ENCODE measurements at regions not wholly inside any gene's neighbourhood (a gene's known extent, or its start where the extent isn't known, plus 50 kb on each side); places are given as distances from the start of the nearest gene placed in this dataset.

DNA sequence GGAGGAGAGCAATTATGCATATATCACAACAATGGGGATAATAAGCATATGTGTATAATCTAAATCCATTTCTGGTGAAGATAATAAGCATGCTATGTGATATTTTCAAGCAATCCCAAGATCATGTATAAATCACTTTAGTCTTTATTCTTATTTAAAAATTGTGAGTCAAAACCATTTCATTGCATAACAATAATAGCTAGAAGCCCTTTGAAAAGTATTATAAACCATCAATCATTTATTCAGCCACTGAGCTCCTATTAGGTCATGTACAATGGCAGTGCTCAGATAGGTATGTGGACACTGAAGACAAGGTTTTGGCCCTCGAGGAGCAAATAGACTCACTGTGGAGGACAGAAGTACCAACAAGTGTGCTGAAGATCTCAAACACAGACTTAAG, 113.1 kb downstream of the CDCA7 start:
- no peak overlapping the region for H3K27ac ChIP-seq (ENCODE audit: insufficient read depth, low read length, poor library complexity, severe bottlenecking)
- H3K36me3 ChIP-seq (ENCODE audit: control insufficient read depth, insufficient read depth, low read length) = no peaks in the 10 kb centered on the region
- H3K27me3 ChIP-seq (replicated peaks; ENCODE audit: control insufficient read depth, insufficient read depth, low read length, poor library complexity, severe bottlenecking) = no peaks in the 10 kb centered on the region
- no peak for DNase-seq
- no peaks in the 10 kb centered on the region for H3K9me3 ChIP-seq (ENCODE audit: control insufficient read depth, low read length)
- no peak overlapping the region for H3K4me3 ChIP-seq (ENCODE audit: insufficient read depth, low read depth, low read length, poor library complexity, severe bottlenecking)
- no peaks in the 10 kb centered on the region for H3K4me1 ChIP-seq (ENCODE audit: control insufficient read depth, insufficient read depth, low read length, poor library complexity, severe bottlenecking)

DNA sequence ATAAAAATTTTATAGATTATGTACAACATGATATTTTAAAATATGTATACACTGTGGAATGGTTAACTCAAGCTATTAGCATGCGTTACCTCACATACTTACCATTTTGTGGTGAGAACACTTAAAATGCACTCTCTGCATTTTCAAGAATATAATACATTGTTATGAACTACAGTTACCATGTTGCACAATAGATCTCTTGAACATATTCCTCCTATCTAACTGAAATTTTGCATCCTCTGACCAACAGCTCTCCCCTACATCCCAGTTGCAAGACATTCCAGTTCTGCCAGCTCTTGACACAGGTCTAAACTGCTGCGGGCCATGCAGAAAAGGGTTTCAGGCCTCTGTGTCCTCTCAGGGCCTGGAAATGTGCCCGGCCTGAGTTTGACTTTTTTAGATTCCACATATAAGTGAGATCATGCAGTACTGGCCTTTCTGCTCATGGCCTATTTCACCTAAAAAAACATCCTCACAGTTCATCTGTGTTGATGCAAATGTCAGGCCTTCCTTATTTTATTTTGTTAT, 113.7 kb downstream of the CDCA7 start:
- H3K4me1 ChIP-seq (ENCODE audit: control insufficient read depth, insufficient read depth, low read length, poor library complexity, severe bottlenecking) = no peaks in the 10 kb centered on the region
- DNase-seq = no peak
- H3K27ac ChIP-seq (ENCODE audit: insufficient read depth, low read length, poor library complexity, severe bottlenecking) = no peak overlapping the region
- no peaks in the 10 kb centered on the region for H3K9me3 ChIP-seq (ENCODE audit: control insufficient read depth, low read length)
- no peaks in the 10 kb centered on the region for H3K36me3 ChIP-seq (ENCODE audit: control insufficient read depth, insufficient read depth, low read length)
- H3K4me3 ChIP-seq (ENCODE audit: insufficient read depth, low read depth, low read length, poor library complexity, severe bottlenecking) = no peak overlapping the region
- no peaks in the 10 kb centered on the region for H3K27me3 ChIP-seq (replicated peaks; ENCODE audit: control insufficient read depth, insufficient read depth, low read length, poor library complexity, severe bottlenecking)

DNA sequence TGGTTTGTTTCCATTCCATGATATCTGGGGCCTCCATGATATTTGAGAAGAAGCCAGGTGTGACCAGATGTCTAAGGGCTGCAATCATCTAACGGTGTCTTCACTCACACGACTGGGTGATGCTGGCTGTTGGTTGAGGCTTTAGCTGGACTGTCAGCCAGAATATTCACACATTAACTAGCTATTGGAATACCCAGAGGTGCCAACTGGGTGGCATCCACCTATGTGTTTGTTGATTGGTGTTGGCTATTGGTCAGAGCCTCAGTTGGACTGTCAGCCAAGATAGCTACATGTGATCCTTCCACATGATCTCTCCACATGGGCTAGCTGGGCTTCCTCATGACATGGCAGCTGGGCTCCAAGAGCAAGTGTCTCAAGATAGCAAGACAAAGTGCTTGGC, 117.4 kb downstream of the CDCA7 start:
- no peaks in the 10 kb centered on the region for H3K9me3 ChIP-seq (ENCODE audit: control insufficient read depth, low read length)
- no peaks in the 10 kb centered on the region for H3K4me1 ChIP-seq (ENCODE audit: control insufficient read depth, insufficient read depth, low read length, poor library complexity, severe bottlenecking)
- no peak overlapping the region for H3K4me3 ChIP-seq (ENCODE audit: insufficient read depth, low read depth, low read length, poor library complexity, severe bottlenecking)
- H3K27ac ChIP-seq (ENCODE audit: insufficient read depth, low read length, poor library complexity, severe bottlenecking) = no peak overlapping the region
- no peak for DNase-seq
- no peaks in the 10 kb centered on the region for H3K36me3 ChIP-seq (ENCODE audit: control insufficient read depth, insufficient read depth, low read length)
- no peaks in the 10 kb centered on the region for H3K27me3 ChIP-seq (replicated peaks; ENCODE audit: control insufficient read depth, insufficient read depth, low read length, poor library complexity, severe bottlenecking)

DNA sequence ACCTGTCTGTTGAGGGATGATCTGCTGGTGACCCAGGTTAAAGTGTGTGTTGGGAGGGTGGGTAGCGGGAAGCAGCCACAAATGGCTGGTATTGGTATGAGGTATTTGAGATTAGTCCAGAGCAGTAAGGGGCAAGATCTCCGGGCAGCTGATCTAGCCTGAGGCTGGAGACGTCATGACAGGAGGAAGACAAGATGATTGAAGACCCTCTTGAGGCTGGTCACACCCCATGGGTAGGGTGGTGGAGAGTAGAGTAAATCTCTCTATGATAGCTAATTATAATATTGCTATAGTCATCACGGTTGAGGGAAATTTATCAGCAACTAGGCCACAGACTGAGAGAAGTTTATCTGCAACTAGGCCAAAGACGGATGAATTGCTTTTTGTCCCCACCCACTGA, 128.5 kb downstream of the CDCA7 start:
- no peaks in the 10 kb centered on the region for H3K36me3 ChIP-seq (ENCODE audit: control insufficient read depth, insufficient read depth, low read length)
- no peaks in the 10 kb centered on the region for H3K27me3 ChIP-seq (replicated peaks; ENCODE audit: control insufficient read depth, insufficient read depth, low read length, poor library complexity, severe bottlenecking)
- no peak overlapping the region for H3K27ac ChIP-seq (ENCODE audit: insufficient read depth, low read length, poor library complexity, severe bottlenecking)
- H3K9me3 ChIP-seq (ENCODE audit: control insufficient read depth, low read length) = no peaks in the 10 kb centered on the region
- no peaks in the 10 kb centered on the region for H3K4me1 ChIP-seq (ENCODE audit: control insufficient read depth, insufficient read depth, low read length, poor library complexity, severe bottlenecking)
- no peak for DNase-seq
- no peak overlapping the region for H3K4me3 ChIP-seq (ENCODE audit: insufficient read depth, low read depth, low read length, poor library complexity, severe bottlenecking)

DNA sequence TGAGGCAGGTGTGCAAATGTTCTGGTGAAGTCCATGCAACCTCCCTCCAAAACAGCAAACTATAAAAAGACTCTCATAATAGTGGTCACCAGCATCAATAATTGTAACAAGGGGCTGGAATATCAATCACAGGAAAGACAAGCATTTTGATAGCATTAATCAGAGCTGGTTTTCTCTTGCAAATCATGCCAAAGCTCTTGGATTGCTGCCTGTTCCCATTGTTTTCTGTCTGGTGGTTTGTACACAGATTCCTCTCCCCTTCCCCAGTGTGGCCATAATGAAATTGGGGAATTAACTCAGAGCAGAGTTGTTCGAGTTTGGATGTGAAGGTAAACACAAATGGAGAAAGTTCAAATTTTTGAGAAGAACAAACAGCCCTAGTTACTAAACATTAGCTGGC, 134.2 kb downstream of the CDCA7 start:
- no peaks in the 10 kb centered on the region for H3K27me3 ChIP-seq (replicated peaks; ENCODE audit: control insufficient read depth, insufficient read depth, low read length, poor library complexity, severe bottlenecking)
- no peak overlapping the region for H3K4me3 ChIP-seq (ENCODE audit: insufficient read depth, low read depth, low read length, poor library complexity, severe bottlenecking)
- H3K36me3 ChIP-seq (ENCODE audit: control insufficient read depth, insufficient read depth, low read length) = no peaks in the 10 kb centered on the region

DNA sequence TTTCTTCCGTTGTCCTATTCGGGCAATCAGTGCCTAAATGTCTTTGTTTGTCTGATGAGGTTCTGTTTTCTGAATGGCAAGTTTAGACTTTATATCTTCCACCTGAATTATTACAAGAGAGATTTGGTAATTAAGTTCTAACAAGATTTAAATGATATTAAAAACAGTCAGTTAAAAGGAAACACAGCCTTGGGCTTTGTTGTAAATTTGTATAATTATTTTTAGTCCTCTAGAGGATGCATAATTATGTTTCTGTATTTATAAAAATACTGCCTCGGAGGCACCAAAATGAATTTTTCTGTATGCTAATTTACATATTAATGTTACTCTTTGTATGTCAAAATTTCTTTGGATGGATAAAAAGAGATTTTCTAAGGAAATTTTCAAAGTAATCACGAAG, 136.7 kb downstream of the CDCA7 start:
- no peaks in the 10 kb centered on the region for H3K27me3 ChIP-seq (replicated peaks; ENCODE audit: control insufficient read depth, insufficient read depth, low read length, poor library complexity, severe bottlenecking)
- H3K4me1 ChIP-seq (ENCODE audit: control insufficient read depth, insufficient read depth, low read length, poor library complexity, severe bottlenecking) = no peaks in the 10 kb centered on the region
- no peaks in the 10 kb centered on the region for H3K36me3 ChIP-seq (ENCODE audit: control insufficient read depth, insufficient read depth, low read length)
- H3K27ac ChIP-seq (ENCODE audit: insufficient read depth, low read length, poor library complexity, severe bottlenecking) = no peak overlapping the region
- DNase-seq = no peak
- no peaks in the 10 kb centered on the region for H3K9me3 ChIP-seq (ENCODE audit: control insufficient read depth, low read length)
- H3K4me3 ChIP-seq (ENCODE audit: insufficient read depth, low read depth, low read length, poor library complexity, severe bottlenecking) = no peak overlapping the region

More for the DNA sequence above, 134.2 kb downstream of the CDCA7 start:
- Histone ChIP-seq H3K9me3 (ENCODE audit: control insufficient read depth, low read length) (no peaks in the 10 kb centered on the region), H3K27ac (ENCODE audit: insufficient read depth, low read length, poor library complexity, severe bottlenecking) (no peak overlapping the region), H3K4me1 (ENCODE audit: control insufficient read depth, insufficient read depth, low read length, poor library complexity, severe bottlenecking) (no peaks in the 10 kb centered on the region)
- DNase-seq = no peak

DNA sequence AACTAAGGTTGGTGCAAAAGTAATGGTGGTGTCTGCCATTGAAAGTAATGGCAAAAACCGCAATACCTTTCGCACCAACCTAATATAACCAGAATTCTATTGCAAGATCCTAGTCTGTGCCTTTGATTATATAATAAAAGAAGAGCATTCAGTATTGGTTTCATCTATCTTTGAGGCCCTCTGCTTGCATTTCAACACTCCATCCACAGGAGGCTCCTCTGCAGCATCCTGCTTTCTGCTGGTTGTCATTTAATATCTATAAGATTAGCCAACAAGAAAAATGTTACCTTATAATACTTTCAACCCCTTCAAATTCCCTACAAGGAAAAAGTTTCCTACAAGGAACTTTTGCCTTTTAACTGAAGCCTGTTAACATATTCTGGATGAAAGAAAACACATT, 139.2 kb downstream of the CDCA7 start:
- H3K36me3 ChIP-seq (ENCODE audit: control insufficient read depth, insufficient read depth, low read length) = no peaks in the 10 kb centered on the region
- H3K9me3 ChIP-seq (ENCODE audit: control insufficient read depth, low read length) = no peaks in the 10 kb centered on the region
- no peaks in the 10 kb centered on the region for H3K27me3 ChIP-seq (replicated peaks; ENCODE audit: control insufficient read depth, insufficient read depth, low read length, poor library complexity, severe bottlenecking)
- DNase-seq = no peak
- no peaks in the 10 kb centered on the region for H3K4me1 ChIP-seq (ENCODE audit: control insufficient read depth, insufficient read depth, low read length, poor library complexity, severe bottlenecking)
- H3K27ac ChIP-seq (ENCODE audit: insufficient read depth, low read length, poor library complexity, severe bottlenecking) = no peak overlapping the region
- no peak overlapping the region for H3K4me3 ChIP-seq (ENCODE audit: insufficient read depth, low read depth, low read length, poor library complexity, severe bottlenecking)

DNA sequence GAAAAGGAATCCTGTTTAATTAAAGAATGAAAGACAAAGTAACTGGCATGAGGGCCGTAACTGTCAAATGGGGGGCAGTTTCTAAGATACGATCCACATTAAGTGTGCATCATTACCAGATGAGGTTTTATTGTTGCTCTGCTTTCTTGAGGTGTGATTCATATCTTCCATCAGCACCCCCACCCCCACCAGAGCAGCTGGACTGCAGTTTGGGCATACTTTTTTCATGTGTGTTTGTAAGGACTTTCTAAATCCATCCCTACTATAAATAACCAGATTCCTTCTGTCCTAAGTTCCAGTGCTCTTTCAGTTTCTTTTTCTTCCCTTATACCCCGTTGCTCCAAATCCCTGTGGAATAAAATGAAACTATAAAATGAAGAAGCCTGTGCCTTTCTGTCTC, 142.1 kb downstream of the CDCA7 start:
- no peaks in the 10 kb centered on the region for H3K9me3 ChIP-seq (ENCODE audit: control insufficient read depth, low read length)
- no peaks in the 10 kb centered on the region for H3K4me1 ChIP-seq (ENCODE audit: control insufficient read depth, insufficient read depth, low read length, poor library complexity, severe bottlenecking)
- DNase-seq = no peak
- H3K36me3 ChIP-seq (ENCODE audit: control insufficient read depth, insufficient read depth, low read length) = no peaks in the 10 kb centered on the region
- no peak overlapping the region for H3K27ac ChIP-seq (ENCODE audit: insufficient read depth, low read length, poor library complexity, severe bottlenecking)
- H3K4me3 ChIP-seq (ENCODE audit: insufficient read depth, low read depth, low read length, poor library complexity, severe bottlenecking) = no peak overlapping the region
- peaks cover 3% of the 10 kb centered on the region for H3K27me3 ChIP-seq (replicated peaks; ENCODE audit: control insufficient read depth, insufficient read depth, low read length, poor library complexity, severe bottlenecking)

DNA sequence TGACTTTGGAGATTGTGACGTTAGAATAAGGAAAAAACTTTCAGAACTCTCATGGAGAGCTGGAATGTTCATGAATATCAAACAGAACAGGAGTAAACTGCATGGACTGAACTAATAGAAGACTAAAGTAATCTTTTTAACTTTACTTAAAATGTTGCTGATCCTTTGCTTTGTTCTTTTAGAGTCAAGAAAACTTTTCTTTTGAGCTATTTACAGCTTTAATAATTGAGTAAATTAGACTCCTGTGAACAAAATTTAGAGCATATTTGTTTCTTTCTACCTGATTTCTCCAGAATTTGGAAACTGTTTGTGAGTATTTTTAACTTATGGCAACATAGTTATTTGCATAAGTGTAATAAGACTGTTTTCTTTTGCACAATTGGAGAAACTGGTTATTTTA, 146.3 kb downstream of the CDCA7 start:
- Histone ChIP-seq H3K36me3 (ENCODE audit: control insufficient read depth, insufficient read depth, low read length) (no peaks in the 10 kb centered on the region), H3K4me1 (ENCODE audit: control insufficient read depth, insufficient read depth, low read length, poor library complexity, severe bottlenecking) (no peaks in the 10 kb centered on the region), H3K27me3 (replicated peaks; ENCODE audit: control insufficient read depth, insufficient read depth, low read length, poor library complexity, severe bottlenecking) (peaks cover 5% of the 10 kb centered on the region), H3K27ac (ENCODE audit: insufficient read depth, low read length, poor library complexity, severe bottlenecking) (no peak overlapping the region), H3K4me3 (ENCODE audit: insufficient read depth, low read depth, low read length, poor library complexity, severe bottlenecking) (no peak overlapping the region), H3K9me3 (ENCODE audit: control insufficient read depth, low read length) (no peaks in the 10 kb centered on the region)
- DNase-seq = no peak

DNA sequence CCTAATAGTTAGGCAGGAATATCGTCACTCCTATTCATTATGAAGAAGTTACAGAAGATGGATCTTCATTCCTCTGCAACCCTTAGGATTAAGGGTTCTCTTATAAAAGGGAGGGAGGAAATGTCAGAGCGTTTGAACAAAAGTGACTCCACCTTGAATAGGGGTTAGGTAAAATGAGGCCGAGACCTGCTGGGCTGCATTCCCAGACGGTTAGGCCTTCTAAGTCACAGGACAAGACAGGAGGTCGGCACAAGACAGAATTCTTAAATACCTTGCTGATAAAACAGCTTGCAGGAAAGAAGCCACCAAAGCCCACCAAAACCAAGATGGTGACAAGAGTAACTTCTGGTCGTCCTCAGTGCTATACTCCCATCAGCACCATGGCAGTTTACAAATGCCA, 147.6 kb downstream of the CDCA7 start:
- Histone ChIP-seq H3K4me3 (ENCODE audit: insufficient read depth, low read depth, low read length, poor library complexity, severe bottlenecking) (no peak overlapping the region), H3K4me1 (ENCODE audit: control insufficient read depth, insufficient read depth, low read length, poor library complexity, severe bottlenecking) (no peaks in the 10 kb centered on the region), H3K36me3 (ENCODE audit: control insufficient read depth, insufficient read depth, low read length) (no peaks in the 10 kb centered on the region), H3K27ac (ENCODE audit: insufficient read depth, low read length, poor library complexity, severe bottlenecking) (no peak overlapping the region), H3K27me3 (replicated peaks; ENCODE audit: control insufficient read depth, insufficient read depth, low read length, poor library complexity, severe bottlenecking) (peaks cover 5% of the 10 kb centered on the region), H3K9me3 (ENCODE audit: control insufficient read depth, low read length) (no peaks in the 10 kb centered on the region)
- no peak for DNase-seq

DNA sequence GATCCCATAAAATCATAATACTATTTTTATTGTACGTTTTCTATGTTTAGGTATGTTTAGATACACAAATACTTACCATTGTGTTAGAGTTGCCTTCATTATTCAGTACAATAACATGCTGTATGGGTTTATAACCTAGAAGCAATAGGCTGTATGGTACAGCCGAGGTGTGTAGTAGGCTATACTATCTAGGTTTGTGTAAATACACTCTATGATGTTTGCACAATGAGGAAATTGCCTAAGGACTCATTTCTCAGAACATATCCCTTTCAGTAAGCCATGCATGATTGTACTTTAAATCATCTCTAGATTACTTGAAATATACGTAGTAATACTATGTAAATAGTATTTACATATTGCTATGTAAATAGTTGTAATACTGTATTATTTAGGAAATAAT, 156.7 kb downstream of the CDCA7 start:
- Histone ChIP-seq H3K27me3 (replicated peaks; ENCODE audit: control insufficient read depth, insufficient read depth, low read length, poor library complexity, severe bottlenecking) (no peaks in the 10 kb centered on the region), H3K27ac (ENCODE audit: insufficient read depth, low read length, poor library complexity, severe bottlenecking) (no peak overlapping the region), H3K4me3 (ENCODE audit: insufficient read depth, low read depth, low read length, poor library complexity, severe bottlenecking) (no peak overlapping the region), H3K36me3 (ENCODE audit: control insufficient read depth, insufficient read depth, low read length) (no peaks in the 10 kb centered on the region), H3K4me1 (ENCODE audit: control insufficient read depth, insufficient read depth, low read length, poor library complexity, severe bottlenecking) (no peaks in the 10 kb centered on the region), H3K9me3 (ENCODE audit: control insufficient read depth, low read length) (no peaks in the 10 kb centered on the region)
- DNase-seq = no peak
